NCI-H460 (cell line): ENCODE measurements at regions not wholly inside any gene's neighbourhood (a gene's known extent, or its start where the extent isn't known, plus 50 kb on each side); places are given as distances from the start of the nearest gene placed in this dataset.
"Not testable (repeated sequence)": the region's sequence is repeated elsewhere in the genome, so short reads cannot be mapped to it uniquely, and the experiment has no call there.

Source experiments
- DNase-seq: peaks from one replicate; pipeline ENCODE4 v3.0.0-alpha.2; 2016; ENCODE audit warnings: low read depth; ENCODE audit errors: extremely low read depth

GRCh38 chr14:57150449-57150848 lies 118.3 kb downstream of the EXOC5 start:
- no peak for DNase-seq

- no peak for DNase-seq
Measured at GRCh38 chr14:57139173-57139572, 129.5 kb downstream of the EXOC5 start.

- no peak for DNase-seq
Measured at GRCh38 chr14:57136669-57137328, 131.9 kb downstream of the EXOC5 start.

GRCh38 chr14:57127809-57128208 lies 140.9 kb downstream of the EXOC5 start:
- not testable (repeated sequence) for DNase-seq

GRCh38 chr14:57122129-57122528 lies 146.6 kb downstream of the EXOC5 start:
- no peak for DNase-seq

GRCh38 chr14:57112072-57112807 lies 156.5 kb downstream of the EXOC5 start:
- DNase-seq, result not testable (repeated sequence)

- DNase-seq, result not testable (repeated sequence)
Measured at GRCh38 chr14:57110411-57110810, 158.3 kb downstream of the EXOC5 start.

GRCh38 chr14:57091030-57091608 lies 177.6 kb downstream of the EXOC5 start:
- DNase-seq, result no peak

- DNase-seq, result no peak
Measured at GRCh38 chr14:57089901-57090300, 178.8 kb downstream of the EXOC5 start.

GRCh38 chr14:57087841-57088240 lies 180.9 kb downstream of the EXOC5 start:
- no peak for DNase-seq

- DNase-seq, result no peak
Measured at GRCh38 chr14:57086271-57087162, 182.2 kb downstream of the EXOC5 start.

- no peak for DNase-seq
Measured at GRCh38 chr14:57085801-57086200, 182.9 kb downstream of the EXOC5 start.

- DNase-seq, result no peak
Measured at GRCh38 chr14:57085043-57085442, 183.7 kb downstream of the EXOC5 start.

- no peak for DNase-seq
Measured at GRCh38 chr14:57080691-57081090, 188.0 kb downstream of the EXOC5 start.

GRCh38 chr14:57078054-57078453 lies 190.7 kb downstream of the EXOC5 start:
- no peak for DNase-seq

- no peak for DNase-seq
Measured at GRCh38 chr14:57073986-57074385, 194.7 kb downstream of the EXOC5 start.

- no peak for DNase-seq
Measured at GRCh38 chr14:57071639-57072038, 197.1 kb downstream of the EXOC5 start.

- no peak for DNase-seq
Measured at GRCh38 chr14:57069702-57070101, 199.0 kb downstream of the EXOC5 start.

- no peak for DNase-seq
Measured at GRCh38 chr14:57068511-57068910, 200.2 kb downstream of the EXOC5 start.

GRCh38 chr14:57066887-57067513 lies 201.7 kb downstream of the EXOC5 start:
- peak; percentile 47 for DNase-seq
